AML-193 (cell line): ENCODE measurements at regions not wholly inside any gene's neighbourhood (a gene's known extent, or its start where the extent isn't known, plus 50 kb on each side); places are given as distances from the start of the nearest gene placed in this dataset.
A peak's percentile ranks its signal among the peaks of the same experiment; 100 is the strongest.

Source experiments
- DNase-seq, 2 experiments: peaks; one replicate each; lab custom pipeline; 2025; lab: John Stamatoyannopoulos, UW

DNA sequence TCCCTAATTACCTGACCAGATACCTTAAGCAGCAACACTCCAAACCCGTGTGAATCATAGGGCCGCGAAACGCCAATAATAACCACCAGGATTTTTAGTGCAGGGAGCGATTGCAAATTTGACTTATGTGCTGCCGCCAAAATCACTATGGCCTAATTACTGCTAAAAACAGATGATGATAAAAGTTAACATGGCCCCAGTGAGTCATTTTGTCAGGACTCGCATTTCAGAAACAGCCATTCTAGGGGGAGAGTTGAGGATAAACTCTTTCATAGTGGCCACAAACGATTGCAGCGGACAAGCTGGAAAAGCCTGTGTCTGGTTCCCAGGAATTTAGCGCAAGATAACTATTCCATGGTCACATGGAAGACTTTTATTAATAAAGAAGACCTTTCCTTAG lies 103.4 kb downstream of the HLX start:
- no peak for DNase-seq

DNA sequence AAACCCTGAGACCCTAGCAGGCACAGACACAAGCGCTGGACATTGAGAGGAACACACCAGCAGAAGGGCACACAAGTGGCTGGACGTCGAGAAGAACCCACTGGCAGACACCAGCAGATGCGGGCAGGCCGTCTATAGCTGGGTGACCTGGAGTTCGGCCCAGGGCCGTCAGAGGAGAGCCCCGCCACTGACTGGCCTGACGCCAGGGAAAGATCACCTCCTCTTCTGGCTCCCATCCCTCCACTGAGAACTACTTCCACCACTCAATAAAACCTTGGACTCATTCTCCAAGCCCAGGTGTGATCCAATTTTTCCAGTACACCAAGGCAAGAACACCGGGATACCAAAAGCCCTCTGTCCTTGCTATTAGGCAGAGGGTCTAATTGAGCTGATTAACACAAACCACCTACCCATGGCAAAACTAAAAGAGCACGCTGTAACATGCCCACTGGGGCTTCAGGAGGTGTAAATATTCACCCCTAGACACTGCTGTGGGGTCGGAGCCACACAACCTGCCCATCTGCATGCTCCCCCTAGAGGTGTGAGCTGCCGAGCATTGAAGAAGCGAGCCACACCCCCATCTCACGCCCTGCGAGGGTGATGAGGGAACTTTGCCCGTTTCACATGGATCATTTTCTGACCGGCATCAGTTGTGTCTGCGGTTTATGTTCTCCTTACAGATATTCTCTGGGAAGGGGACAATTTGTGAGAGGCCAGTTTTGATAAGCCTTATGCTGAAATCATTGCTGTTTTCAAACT lies 104.8 kb downstream of the HLX start:
- DNase-seq = no peak

DNA sequence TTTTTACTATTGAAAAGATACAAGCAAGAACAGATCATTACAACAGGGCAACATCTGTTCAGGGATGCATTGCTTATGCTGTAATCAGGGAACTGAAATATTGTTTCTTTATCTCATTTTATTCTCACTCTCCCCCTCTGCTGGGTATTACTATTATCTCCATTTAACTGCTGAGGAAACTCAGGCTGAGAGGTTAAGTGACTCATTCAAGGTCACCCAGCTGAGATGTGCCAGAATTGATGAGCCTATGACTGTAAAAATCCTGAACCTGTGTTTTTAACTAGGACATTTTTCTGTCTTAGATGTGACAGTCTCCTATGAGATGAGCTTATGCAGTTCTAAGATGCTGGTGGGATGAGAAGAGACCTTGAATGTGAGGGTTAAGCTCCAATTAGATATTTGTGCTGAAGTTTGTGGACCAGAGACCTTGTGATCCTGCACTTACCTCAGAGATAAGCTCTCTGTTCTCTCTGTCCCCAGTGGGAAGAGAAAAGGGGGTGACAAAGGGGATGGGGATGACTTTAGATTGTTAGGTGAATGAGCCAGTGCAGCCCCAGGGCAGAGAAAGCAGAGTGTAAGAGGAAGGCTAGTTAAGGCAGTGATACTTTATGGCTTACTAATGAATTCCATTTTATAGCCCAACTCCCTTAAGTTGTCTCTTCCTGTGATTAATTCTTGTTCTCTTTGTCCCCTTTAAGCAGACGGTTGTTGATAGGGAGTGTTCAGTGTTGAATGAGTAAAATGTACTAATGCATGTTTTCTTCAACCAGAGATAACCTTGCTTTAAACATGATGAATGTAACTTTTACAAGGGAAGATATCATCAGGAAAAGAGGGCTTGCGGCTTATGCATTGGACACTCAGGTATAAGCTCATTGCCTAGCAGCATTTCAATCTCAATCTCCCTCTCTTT lies 111.4 kb downstream of the HLX start:
- no peak for DNase-seq

DNA sequence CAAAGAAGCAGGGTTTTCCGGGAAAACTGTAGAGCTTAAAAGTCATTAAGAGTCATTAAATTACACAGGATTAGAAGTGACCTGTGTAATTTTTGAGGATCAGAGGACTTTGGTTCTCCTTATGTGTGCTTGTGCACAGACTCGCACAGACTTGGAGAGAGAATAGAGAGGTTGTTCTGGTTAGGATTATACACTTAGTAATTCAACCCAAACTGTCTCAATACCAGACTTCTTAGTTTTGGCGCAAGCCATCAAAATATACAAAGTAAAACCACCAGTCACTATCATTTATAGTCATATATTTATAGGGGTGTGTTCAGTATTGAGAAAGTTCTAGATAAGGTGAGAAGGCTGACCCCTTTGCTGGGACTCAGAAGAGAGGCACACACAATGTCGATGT lies 112.3 kb downstream of the HLX start:
- no peak for DNase-seq

DNA sequence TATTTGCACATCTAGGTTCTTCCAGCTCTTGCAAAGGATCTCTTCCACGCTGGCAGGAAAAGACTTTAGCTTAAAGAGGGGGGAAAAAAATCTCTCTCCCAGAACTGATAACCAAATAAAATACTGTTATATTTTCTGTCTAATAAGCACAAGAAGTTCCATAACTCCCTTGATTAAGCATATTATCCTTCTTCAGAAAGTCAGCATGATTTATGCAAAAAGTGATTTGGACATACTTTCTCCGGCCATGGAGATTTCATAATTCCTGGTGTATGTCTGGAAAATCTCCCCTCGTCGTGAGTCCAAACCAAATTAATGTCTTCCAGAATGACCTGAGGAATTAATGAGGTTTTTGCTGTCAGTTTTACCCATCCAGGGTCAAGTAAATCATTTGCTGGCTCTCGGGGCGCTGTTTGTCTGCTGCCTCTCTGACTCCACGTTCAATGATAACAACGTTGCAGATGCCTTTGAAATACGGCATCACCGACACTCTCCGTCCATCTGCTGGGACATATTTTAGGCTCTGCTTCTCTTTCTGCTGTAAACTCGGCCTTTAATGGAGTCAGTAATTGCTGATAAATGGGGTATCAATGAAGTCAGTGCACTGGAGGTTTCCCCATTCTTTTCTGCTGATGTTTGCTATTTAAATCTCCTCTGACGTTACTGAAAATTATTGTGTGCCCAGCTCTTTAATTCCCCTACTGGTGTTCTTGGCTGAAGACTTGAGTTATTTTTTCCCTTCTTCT lies 112.9 kb downstream of the HLX start:
- DNase-seq = no peak

DNA sequence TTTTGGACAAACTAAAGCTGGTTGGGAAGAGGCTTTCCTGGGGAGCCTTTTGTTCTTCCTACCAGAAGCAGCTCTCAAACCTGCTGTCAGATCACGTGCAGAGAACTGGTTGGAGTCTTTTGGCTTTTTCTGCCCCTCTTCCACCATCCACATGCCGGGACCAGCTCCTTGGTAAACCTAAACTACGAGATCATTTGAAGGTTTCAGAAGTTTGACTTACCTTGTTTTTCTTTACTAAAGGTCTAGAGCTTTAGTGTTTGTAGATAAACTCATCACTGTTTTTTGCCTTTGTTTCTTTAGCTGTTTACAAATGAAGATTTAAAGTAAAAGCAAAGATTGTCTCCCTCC lies 113.4 kb downstream of the HLX start:
- DNase-seq = no peak

DNA sequence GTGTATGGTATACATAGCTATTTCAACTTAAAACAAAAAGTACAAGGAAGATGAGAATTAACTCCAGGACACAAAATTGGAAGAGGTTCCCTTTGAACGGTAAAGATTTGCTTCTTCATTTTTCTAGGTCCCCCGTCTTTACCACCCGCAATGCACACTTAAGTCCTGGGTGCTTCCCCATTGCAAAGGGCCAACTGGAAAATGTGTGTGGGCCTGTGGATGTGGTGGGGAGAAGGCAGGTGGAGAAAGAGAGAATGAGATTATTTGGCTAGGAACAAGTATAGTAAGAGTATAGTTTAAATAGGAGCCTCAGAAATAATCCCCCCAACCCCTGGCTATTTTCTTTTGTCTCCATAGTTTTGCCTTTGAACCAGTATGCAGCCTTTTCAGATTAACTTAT lies 115.4 kb downstream of the HLX start:
- no peak for DNase-seq

DNA sequence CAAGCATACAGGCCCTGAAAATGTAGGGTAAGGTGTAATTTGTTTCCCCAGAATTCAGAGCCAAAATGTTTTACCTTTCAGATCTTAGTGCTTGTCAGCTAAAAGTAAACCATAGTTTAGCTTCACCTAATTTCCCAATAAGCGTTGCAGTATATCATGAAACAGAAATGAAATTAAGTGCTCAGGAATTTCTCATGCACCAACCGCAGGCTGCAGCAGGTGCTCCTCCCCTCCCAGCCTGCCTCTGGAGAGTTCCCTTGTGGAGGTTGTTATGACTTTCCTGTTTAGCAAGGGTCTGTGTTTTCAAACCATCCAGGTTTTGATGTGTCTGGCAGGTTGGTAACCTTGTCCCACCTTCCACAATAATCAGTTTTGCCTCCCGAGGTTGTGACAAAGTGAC lies 118.5 kb downstream of the HLX start:
- no peak for DNase-seq

DNA sequence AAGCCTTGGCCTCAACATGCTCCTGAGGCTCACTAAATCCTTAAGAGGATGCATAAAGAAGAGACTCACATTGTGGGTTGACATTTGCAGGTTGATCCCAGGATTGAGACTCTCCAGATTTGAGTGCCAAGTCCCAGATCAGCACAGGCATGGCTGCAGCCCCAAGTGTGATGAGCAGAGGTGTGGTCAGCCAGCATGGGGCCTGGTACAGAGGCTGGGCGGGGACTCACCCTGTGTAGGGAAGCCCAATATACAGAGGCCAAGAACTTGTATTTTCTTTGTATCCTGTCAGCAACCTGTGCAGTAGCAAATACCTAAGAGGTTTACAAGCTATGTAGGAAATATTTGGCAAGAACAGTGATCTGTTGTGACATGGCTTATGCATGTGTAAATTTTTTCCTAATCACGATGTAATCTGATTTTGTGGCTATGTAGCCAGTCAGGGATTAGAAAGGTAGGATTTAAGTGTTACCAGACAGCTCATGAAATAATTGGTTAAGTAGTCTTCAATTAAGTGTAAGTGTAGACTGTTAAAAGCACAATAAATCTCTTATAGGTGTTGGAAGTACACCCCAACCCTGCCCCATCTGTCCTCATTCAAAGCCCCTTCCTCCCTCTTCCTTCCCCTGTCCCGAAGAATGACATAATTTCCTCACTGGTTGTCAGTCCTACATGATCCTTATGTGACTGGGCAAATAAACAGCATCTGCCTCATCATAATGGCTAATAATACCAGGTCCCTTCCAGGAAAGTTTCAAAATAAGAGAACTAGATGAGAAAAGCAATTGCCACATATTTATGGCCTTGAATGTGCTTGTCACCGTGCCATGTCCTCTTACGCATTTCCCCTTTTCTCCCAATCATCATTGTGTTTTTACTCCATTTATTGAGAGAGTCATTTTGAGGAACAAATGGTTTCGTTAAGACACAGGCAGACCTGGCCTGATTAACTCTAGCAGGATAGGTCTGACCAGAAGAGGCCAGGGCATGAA lies 120.9 kb downstream of the HLX start:
- peak; percentile 97 to 98 for DNase-seq

DNA sequence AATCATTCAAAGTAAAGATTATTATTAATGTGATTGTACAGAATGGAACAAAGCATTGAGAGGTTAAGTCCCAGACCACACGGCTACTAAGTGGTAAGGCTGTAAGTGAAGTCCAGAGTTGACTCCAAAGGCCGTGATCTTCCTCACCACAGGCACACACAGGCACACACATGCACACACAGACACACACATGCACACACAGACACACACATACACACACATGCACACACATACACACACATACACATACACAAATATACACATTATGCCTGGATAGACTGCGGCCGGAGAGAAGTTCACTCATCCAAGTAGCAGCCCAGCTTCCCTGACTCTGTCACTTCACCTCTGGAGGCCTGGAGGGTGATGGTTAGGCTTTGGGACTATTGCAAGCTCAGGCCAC lies 121.9 kb downstream of the HLX start:
- no peak for DNase-seq

DNA sequence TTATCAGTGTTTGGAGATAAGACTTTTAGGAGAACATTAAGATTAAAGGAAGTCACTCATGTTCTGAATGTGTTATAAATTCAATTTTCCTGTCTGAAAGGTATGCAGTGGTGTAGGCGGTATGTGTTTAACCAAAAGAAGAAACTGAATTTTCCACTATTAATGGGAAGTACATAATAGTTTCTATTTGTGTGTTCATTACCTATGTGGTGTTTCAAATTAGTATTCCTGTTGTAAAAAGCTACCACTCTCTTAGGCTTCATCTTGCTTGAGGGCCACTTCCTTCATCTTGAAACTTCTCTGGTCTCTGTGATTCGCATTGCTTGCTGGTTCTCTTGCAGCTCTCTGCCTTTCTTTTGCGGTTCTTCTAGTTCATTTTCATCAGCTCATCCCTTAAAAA lies 123.4 kb downstream of the HLX start:
- DNase-seq = no peak

DNA sequence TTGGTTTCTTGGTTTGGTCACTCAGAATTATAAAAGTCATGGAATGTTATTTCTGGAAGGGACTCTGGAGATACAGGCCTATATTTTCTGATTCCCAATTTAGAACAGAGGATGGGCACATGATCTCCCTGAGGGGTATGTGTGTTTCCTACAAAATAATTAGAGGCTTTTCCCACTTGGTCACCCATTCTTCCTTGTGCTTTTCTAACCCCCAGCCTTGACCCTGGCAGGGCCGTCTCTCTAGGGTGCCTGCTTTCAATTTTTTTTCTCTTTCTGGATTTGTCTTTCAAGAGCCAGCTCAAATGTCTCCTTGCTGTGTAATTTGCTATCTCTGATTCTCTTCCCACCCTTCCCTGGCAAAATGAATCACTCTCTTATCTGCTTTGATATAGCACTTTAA lies 131.9 kb downstream of the HLX start:
- DNase-seq = no peak

DNA sequence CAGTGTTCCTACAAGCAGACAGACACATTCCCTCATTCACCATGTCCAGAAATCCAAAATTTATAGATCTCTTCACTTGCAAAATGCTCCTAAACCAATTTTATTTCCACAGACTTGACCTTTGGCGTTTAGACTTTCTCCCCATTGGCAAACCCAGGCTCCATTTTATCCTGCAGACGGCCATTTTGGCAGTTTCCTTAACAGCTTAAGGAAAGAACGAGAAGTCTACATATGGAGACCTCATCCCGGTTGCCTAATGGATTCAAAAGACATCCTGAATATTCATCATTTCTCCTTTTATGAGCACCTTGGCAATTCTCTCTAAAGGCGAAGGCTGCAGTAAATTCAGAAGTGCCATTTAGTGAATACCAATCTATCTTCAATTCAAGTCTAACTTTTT lies 132.9 kb downstream of the HLX start:
- DNase-seq = no peak

DNA sequence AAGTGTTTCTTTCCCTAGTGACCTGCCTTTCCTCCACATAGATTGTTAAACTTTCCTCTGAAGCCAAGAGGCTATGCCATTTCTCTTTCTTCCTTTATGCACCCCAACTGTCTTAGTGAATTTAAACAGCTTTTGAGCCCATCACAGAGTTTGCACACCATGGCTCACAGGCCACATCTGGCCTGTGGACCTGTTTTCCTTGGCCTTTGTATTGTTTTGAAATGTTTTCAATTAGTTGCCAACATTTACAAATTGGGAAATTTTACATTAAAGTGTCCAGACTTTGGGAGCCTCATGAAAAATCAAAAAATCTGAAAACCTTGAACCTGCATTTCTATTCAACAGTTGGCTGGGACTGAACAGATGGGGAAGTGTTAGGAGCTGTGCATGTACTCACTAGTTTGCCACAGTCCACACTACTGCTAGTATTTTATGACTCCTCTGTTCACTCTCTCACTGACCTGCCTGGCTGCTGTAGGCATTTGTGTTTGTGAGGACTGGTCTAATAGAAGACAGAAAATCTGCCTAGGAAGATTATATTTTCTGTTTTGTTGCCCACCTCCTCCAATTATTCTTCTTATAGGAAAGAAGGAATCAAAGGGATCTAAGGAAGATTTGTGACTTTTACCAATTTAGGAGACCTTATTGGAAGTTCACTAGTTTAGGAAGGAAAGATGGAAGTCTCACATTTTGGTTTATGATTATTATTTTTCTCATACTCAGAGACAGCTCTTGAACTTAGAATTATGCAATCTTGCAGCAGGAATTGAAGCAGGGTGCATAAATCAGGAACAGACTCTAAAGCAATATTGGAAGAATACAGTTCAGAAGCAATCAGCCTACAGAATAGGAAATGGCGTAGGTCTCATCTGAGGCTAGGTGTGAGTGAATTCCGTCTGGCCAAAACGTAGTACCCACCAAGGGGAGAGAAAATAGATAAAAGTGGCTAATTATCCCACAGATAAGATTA lies 134.7 kb downstream of the HLX start:
- no peak for DNase-seq

DNA sequence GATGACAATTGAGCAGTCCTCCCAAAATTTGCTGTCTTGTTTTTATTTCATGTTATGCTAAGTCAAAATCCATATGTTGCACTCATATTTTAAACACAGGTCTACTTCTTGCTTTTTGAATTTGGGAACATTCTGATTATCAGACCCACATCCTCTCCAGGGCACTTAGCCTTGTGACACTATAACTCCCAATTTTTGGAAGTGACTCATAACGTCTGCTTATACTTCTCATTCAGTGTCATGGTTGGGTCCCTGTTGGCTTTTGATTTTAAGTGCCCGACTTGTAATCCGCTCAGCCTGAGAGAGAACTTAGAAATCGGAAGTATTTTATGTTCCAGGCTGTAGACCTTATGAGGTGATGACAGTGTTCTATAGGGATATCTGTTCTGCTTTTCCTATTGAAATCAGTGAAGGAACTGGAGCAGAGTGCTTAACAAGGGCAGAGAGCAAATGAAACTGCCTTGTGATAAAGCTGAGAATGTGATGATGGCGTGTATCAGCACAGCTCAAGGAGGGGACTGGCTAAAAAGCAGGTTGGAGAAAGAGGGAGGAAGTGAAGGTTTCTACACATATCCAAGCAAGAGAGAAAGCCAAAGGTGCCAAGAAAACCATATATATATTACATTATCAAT lies 136.0 kb downstream of the HLX start:
- DNase-seq = no peak

DNA sequence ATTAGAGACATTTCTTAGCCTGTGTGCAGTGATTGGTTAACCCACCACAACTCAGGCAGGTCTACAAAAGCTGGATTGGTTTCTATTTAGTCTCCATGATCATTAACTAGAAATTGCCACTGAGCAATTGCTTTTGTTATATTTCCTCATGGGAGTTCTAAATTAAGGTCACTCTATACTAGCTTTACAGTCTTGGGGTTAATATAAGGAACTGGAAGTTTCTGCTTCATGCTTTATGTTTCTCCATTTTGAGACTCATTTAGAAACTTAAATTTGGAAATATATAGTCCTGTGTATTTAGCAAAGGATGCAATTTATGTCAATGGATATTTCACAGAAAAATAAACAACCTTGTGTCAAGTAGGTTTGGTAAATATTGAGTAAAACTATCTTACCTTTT lies 137.5 kb downstream of the HLX start:
- no peak for DNase-seq

DNA sequence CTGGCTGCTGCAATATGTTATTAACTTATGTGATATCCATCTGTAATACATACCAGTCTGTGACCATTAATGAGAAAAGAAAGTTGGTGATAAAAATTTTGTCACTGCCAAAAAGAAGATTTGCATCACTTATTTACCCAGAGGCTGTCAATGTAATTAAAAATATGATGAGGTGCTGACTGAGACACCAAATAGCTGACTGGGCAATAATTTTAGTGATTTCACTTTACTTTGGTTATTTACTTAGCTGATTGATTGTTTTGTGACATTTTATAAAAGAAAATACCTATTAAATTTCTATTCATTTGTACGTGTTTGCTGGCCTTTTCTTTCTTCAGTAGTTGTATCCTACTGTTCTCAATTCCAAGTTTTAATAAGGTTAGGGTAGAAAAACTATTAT lies 139.2 kb downstream of the HLX start:
- DNase-seq = no peak

DNA sequence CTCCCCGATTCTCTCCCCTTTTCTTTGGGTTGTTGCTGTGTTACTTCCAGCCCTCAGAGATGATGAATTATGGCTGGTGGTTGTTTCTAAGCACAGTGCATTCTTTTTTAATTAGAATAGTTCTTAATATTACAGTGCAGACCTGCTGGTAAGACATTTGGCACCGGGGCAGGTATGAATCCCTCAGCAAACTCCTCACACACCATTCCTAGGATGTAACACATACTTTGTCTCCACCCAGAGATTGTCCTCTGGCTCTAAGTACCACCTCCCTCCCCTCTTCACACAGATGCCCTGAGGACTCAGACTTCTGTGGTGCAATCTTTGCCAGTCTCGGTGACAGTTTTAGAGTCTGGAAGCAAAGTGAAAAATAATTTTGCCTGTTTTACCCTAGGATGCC lies 143.1 kb downstream of the HLX start:
- DNase-seq = no peak

DNA sequence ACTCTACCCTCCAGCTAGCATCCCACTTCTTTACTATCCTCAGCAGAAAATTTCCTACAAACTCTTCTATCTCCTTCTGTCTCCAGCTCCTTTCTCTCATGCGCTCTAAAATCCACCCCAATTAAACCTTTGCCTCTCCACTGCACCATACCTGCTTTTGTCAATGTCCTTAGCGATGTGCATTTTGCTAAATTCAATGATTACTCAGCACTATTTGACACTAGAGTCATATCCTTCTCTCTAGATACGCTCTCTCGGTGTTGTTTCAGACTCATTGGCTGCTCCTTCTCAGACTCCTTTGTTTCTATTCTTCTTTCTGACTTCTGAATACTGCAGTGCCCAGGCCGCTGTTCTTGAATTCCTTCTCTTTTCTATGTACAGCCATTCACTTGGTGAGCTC lies 144.2 kb downstream of the HLX start:
- DNase-seq = no peak

DNA sequence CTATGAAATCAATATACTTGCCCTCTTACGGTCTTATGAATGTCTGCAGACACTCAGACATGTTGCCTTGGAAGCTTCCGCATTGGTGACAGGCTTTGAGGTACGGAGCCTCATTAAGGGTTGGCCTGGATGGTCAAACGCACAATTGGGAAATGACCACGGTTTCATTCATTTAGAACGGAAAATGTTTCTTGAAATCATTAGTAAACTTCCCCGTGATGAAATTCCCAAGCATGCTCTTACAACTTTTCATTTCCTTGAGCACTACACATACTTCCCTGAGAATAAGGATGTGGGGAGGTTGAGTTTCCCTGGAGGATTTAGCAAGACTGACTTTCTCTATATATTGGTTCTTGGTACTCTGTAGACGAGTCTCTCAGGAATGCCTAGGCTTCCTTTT lies 146.3 kb downstream of the HLX start:
- DNase-seq = no peak
